Body of pancreas (tissue), 4 donors: ENCODE measurements at regions not wholly inside any gene's neighbourhood (a gene's known extent, or its start where the extent isn't known, plus 50 kb on each side); places are given as distances from the start of the nearest gene placed in this dataset.

Experiments used
- ATAC-seq: fragments of 150-250 bp; one replicate; pipeline ENCODE4 v1.9.1; 2016
- DNase-seq, 4 donors: peaks; one replicate each; pipeline ENCODE4 v3.0.0-alpha.2; 2019
- H3K27ac ChIP-seq, 4 donors: fragments of 200-600 bp; sonication (generic); 1 replicate in 3 of 4; 2 replicates in 1 of 4; pipeline versions ENCODE4 v1.5.1 to v1.6.1; 2016 to 2019; ENCODE audit warnings: mild to moderate bottlenecking in 1 of 4, mixed read lengths in 1 of 4, moderate library complexity in 1 of 4
- H3K27me3 ChIP-seq, 2 donors: fragments of 200-600 bp; sonication (generic); one replicate each; pipeline ENCODE4 v1.6.0; 2016; ENCODE audit warnings: mild to moderate bottlenecking in 1 of 2
- H3K36me3 ChIP-seq, 2 donors: fragments of 200-600 bp; sonication (generic); replicated peaks in 1 of 2; 2 replicates each; pipeline ENCODE4 v1.5.1; 2016; ENCODE audit warnings: low read depth in 2 of 2; ENCODE audit not compliant: insufficient read depth in 1 of 2
- H3K4me1 ChIP-seq: fragments of 200-600 bp; sonication (generic); one replicate; pipeline ENCODE4 v1.6.0; 2016
- H3K4me3 ChIP-seq, 2 donors: fragments of 200-600 bp; sonication (generic); 1 replicate in 1 of 2; 2 replicates in 1 of 2; pipeline ENCODE4 v1.5.1; 2016 to 2019
- H3K9me3 ChIP-seq, 3 donors: fragments of 200-600 bp; sonication (generic); 1 replicate in 2 of 3; 2 replicates in 1 of 3; pipeline ENCODE4 v1.5.1; 2016
- POLR2A ChIP-seq, 3 donors: fragments of 450-650 bp; IDR thresholded peaks; one replicate each; pipeline ENCODE4 v1.6.1; 2016; ENCODE audit warnings: antibody characterized with exemption in 3 of 3, mild to moderate bottlenecking in 2 of 3
- WGBS, 2 donors: methylation state at CpG; one replicate each; pipeline ENCODE4 v1.1.5; 2017; 5-methylcytosine and 5-hydroxymethylcytosine counted together
- intact Hi-C: fragments of 100-400 bp; cut with DNase I; formaldehyde crosslinking; loops from one replicate; pipeline ENCODE4 v1.15.1; 2023
- TF ChIP-seq, protein P1 (sequence below), 7 experiments: fragments of 450-650 bp in 4 of 7; fragments of 200-600 bp in 3 of 7; sonication (generic) in 3 of 7; IDR thresholded peaks; one replicate each; pipeline ENCODE4 v1.5.1; 2016 to 2019; ENCODE audit warnings: antibody characterized with exemption in 7 of 7

DNA sequence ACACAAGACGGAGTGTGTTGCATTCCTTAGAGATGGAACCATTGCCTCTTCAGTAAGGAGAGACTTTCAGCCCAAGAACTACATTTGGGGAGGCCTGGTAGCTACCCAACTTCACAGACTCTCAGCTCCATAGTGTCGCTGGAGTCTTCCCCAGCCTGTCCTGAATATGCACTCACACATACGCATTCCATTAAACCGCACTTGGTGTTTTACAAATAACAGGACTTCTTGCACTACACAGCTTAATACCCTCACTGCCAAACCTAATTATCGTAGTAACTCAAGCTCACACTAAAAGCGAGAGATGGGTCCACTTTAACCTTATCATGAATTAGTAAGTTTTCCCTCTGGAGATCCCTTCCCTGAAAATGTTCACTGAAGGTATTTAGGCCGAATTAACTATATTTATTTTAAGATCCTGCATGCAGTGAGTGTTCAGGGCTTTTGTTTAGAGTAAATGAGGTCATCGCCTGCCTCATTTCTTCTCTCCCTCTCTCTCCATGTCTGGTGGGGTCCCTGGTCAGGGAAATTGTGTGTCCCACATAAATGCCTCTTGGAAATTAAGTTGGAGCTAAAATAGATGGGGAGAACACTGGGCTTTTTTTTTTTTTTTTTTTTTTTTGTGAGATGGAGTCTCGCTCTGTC is 171.9 kb downstream of the FAM43A start:
- Histone ChIP-seq H3K36me3 (no peaks in the 10 kb centered on the region), H3K9me3 (no peaks in the 10 kb centered on the region), H3K4me3 (no peak overlapping the region), H3K4me1 (no peaks in the 10 kb centered on the region), H3K27ac (no peak overlapping the region), H3K27me3 (no peaks in the 10 kb centered on the region)
- no peak for ATAC-seq
- TF ChIP-seq, protein P1, sequence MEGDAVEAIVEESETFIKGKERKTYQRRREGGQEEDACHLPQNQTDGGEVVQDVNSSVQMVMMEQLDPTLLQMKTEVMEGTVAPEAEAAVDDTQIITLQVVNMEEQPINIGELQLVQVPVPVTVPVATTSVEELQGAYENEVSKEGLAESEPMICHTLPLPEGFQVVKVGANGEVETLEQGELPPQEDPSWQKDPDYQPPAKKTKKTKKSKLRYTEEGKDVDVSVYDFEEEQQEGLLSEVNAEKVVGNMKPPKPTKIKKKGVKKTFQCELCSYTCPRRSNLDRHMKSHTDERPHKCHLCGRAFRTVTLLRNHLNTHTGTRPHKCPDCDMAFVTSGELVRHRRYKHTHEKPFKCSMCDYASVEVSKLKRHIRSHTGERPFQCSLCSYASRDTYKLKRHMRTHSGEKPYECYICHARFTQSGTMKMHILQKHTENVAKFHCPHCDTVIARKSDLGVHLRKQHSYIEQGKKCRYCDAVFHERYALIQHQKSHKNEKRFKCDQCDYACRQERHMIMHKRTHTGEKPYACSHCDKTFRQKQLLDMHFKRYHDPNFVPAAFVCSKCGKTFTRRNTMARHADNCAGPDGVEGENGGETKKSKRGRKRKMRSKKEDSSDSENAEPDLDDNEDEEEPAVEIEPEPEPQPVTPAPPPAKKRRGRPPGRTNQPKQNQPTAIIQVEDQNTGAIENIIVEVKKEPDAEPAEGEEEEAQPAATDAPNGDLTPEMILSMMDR (IDR thresholded peaks at IDR 0.05) = no peak
- no peak for TF ChIP-seq POLR2A (IDR thresholded peaks at IDR 0.05)
- intact Hi-C loops = no loop called here
- DNase-seq = no peak
- 83% methylated on average over 8 to 9 of the region's 9 CpGs for WGBS, 2 donors

- Histone ChIP-seq H3K36me3 (no peaks in the 10 kb centered on the region), H3K9me3 (no peaks in the 10 kb centered on the region), H3K4me3 (no peak overlapping the region), H3K27me3 (no peaks in the 10 kb centered on the region), H3K27ac (no peak overlapping the region), H3K4me1 (no peaks in the 10 kb centered on the region)
- DNase-seq (no peak), ATAC-seq (no peak)
- 60 to 82% methylated on average over 2 of the region's 2 CpGs for WGBS, 2 donors
- no peak for TF ChIP-seq POLR2A (IDR thresholded peaks at IDR 0.05)
- TF ChIP-seq, protein P1 (IDR thresholded peaks at IDR 0.05) = no peak
- intact Hi-C loops = no loop called here
Measured at GRCh38 chr3:194858382-194858781, 172.7 kb downstream of the FAM43A start.

DNA sequence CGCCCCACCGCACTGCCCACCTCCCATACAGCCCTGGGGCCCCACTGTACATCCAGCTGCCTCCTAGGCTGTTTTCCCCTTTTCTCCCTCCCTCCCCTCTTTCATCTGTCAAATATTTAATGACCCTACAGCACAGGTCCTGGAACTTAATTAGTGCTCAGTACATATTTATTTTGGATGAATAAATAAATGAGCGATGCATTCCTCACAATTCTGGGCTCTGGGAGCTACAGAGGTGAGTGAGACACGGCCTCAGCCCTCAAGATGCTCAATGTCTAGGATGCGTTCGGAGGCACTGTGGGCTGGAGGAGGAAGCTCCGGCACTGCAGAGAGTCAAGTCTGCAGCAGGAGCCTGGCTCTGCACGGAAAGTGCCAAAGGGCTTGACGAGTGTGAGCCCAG is 175.0 kb downstream of the FAM43A start:
- no peak for TF ChIP-seq POLR2A (IDR thresholded peaks at IDR 0.05)
- TF ChIP-seq, protein P1 (IDR thresholded peaks at IDR 0.05) = no peak
- no peak for DNase-seq
- ATAC-seq = no peak
- no peak overlapping the region for H3K27ac ChIP-seq
- WGBS, 2 donors = 54 to 59% methylated on average over 9 of the region's 9 CpGs
- H3K9me3 ChIP-seq = no peaks in the 10 kb centered on the region
- no peaks in the 10 kb centered on the region for H3K27me3 ChIP-seq
- intact Hi-C loops = no loop called here
- H3K36me3 ChIP-seq = no peaks in the 10 kb centered on the region
- no peak overlapping the region for H3K4me3 ChIP-seq
- H3K4me1 ChIP-seq = no peaks in the 10 kb centered on the region

DNA sequence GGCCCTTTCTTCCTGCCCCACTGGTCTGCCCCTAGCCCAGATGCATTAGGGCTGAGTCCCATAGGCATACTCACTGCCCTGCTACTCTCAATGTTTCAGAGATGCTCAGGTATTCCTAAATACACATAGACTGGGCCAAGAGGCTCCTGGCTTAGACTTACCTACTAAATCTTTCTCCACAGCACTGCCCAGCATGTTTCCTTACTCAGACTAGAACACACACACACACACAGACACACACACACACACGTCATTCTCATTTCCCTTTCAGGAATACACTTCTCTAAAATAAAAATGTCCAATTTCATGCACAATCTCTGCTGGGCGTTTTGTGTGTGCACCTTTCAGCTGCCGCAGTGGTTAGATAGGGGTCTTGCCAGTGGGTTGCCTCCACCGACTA is 175.7 kb downstream of the FAM43A start:
- H3K27me3 ChIP-seq = no peaks in the 10 kb centered on the region
- no peaks in the 10 kb centered on the region for H3K9me3 ChIP-seq
- no peak overlapping the region for H3K27ac ChIP-seq
- H3K4me1 ChIP-seq = no peaks in the 10 kb centered on the region
- TF ChIP-seq, protein P1 (IDR thresholded peaks at IDR 0.05) = no peak
- TF ChIP-seq POLR2A (IDR thresholded peaks at IDR 0.05) = no peak
- 63 to 74% methylated on average over 4 of the region's 4 CpGs for WGBS, 2 donors
- H3K36me3 ChIP-seq = no peaks in the 10 kb centered on the region
- H3K4me3 ChIP-seq = no peak overlapping the region
- intact Hi-C loops = no loop called here
- DNase-seq (no peak), ATAC-seq (no peak)

DNA sequence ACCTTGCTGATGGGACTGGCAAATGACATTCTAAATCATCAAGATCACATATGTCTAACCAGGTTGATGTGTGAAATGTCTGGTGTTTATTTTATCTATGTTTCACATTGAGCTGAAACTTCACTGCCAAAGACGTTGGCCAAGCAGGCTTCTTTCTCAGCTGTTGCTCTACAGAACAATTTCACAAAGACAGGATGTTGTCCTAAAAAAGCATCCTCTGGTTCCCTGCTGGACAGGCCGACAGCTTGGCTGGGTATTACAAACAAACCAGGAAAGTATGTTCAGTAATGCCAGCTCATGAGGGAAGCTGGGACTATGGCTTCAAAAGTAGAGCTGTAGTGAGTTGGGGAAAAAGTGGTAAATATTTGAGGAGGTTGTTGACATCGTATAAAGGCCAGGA is 179.4 kb downstream of the FAM43A start:
- Histone ChIP-seq H3K27ac (no peak overlapping the region), H3K4me1 (peaks cover 10% of the 10 kb centered on the region), H3K36me3 (no peaks in the 10 kb centered on the region), H3K4me3 (no peak overlapping the region), H3K9me3 (no peaks in the 10 kb centered on the region), H3K27me3 (no peaks in the 10 kb centered on the region)
- DNase-seq = no peak
- TF ChIP-seq POLR2A (IDR thresholded peaks at IDR 0.05) = no peak
- TF ChIP-seq, protein P1 (IDR thresholded peaks at IDR 0.05) = no peak
- no peak for ATAC-seq
- WGBS, 2 donors = 51 to 56% methylated on average over 3 of the region's 3 CpGs
- intact Hi-C loops = no loop called here
